HepG2 (cell line): ENCODE measurements at regions not wholly inside any gene's neighbourhood (a gene's known extent, or its start where the extent isn't known, plus 50 kb on each side); places are given as distances from the start of the nearest gene placed in this dataset.

Source experiments
- ATAC-seq: fragments of 200-7000 bp; cut with Tn5 transposase; 3 replicates; pipeline ENCODE4 v1.9.1; 2020; ENCODE audit warnings: mild to moderate bottlenecking, moderate library complexity
- BruUV-seq: library from RNA; stranded (reverse); fragments of 400-500 nt; replicated peaks from 2 replicates; lab custom pipeline; 2021; lab: Mats Ljungman, UMichigan
- CTCF ChIA-PET: fragments of 300-600 bp; formaldehyde crosslinking; extraction: SDS; loops from one replicate; lab custom pipeline; 2021; ENCODE audit warnings: low total read pairs, inconsistent platforms, low intra/inter-chr PET ratio; lab: Yijun Ruan, JAX
- POLR2A ChIA-PET: fragments of 350-600 bp; sonication (Branson Sonifier 250); formaldehyde crosslinking; loops from one replicate; lab custom pipeline; 2020; ENCODE audit warnings: antibody characterized with exemption, inconsistent platforms; lab: Yijun Ruan, JAX
- DNase-seq: peaks from one replicate; pipeline ENCODE4 v3.0.0-alpha.2; 2015; ENCODE audit warnings: low spot score
- FAIRE-seq: peaks from 3 replicates; lab custom pipeline; 2011; peaks lifted over from hg19 to GRCh38; lab: Jason Lieb, UNC
- H2AFZ ChIP-seq: one replicate; pipeline ENCODE4 v1.6.1; 2011; ENCODE audit warnings: low read length, inconsistent platforms
- H3K27ac ChIP-seq: fragments of 300-600 bp; 3 replicates; pipeline ENCODE4 v1.8.0; 2011; ENCODE audit warnings: mixed run types, mild to moderate bottlenecking, mixed read lengths, low read length, inconsistent platforms; ENCODE audit not compliant: insufficient read depth; ENCODE audit errors: extremely low read length
- H3K27me3 ChIP-seq, 2 experiments: fragments of 200-600 bp in 1 of 2; 2 replicates in 1 of 2; 3 replicates in 1 of 2; pipeline versions ENCODE4 v1.6.0 to v1.8.0; 2011; ENCODE audit warnings: low read length in 2 of 2, mild to moderate bottlenecking in 2 of 2, moderate library complexity in 2 of 2, inconsistent platforms in 1 of 2; ENCODE audit not compliant: insufficient read depth in 2 of 2, control insufficient read depth in 1 of 2
- H3K36me3 ChIP-seq, 2 experiments: fragments of 200-600 bp in 1 of 2; replicated peaks in 1 of 2; 2 replicates in 1 of 2; 3 replicates in 1 of 2; pipeline versions ENCODE4 v1.5.1 to v1.8.0; 2011; ENCODE audit warnings: low read length in 2 of 2, inconsistent platforms in 1 of 2; ENCODE audit not compliant: insufficient read depth in 2 of 2, control insufficient read depth in 1 of 2
- H3K4me1 ChIP-seq: 2 replicates; pipeline ENCODE4 v1.5.1; 2012; ENCODE audit warnings: low read length, inconsistent platforms; ENCODE audit not compliant: insufficient read depth
- H3K4me2 ChIP-seq: 2 replicates; pipeline ENCODE4 v1.6.0; 2011; ENCODE audit warnings: low read depth, low read length, inconsistent platforms
- H3K4me3 ChIP-seq, 3 experiments: fragments of 200-600 bp in 1 of 3; sonication (generic), shearing (Covaris generic) in 1 of 3; replicated peaks in 1 of 3; 2 replicates each; pipeline ENCODE4 v1.5.1; 2011 to 2016; ENCODE audit warnings: low read length in 3 of 3, inconsistent platforms in 2 of 3, low read depth in 2 of 3, mild to moderate bottlenecking in 2 of 3, control low read depth in 1 of 3, mixed read lengths in 1 of 3; ENCODE audit not compliant: insufficient read depth in 1 of 3
- H3K79me2 ChIP-seq: one replicate; pipeline ENCODE4 v1.6.1; 2011; ENCODE audit warnings: low read length, inconsistent platforms; ENCODE audit not compliant: insufficient read depth
- H3K9ac ChIP-seq: 2 replicates; pipeline ENCODE4 v1.6.0; 2011; ENCODE audit warnings: mild to moderate bottlenecking, low read depth, low read length, inconsistent platforms; ENCODE audit not compliant: insufficient read depth
- H3K9me3 ChIP-seq: 2 replicates; pipeline ENCODE4 v1.5.1; 2012; ENCODE audit warnings: mild to moderate bottlenecking, low read length
- H4K20me1 ChIP-seq: 2 replicates; pipeline ENCODE4 v1.6.0; 2011; ENCODE audit warnings: inconsistent platforms, mild to moderate bottlenecking, low read length, moderate library complexity; ENCODE audit not compliant: insufficient read depth
- CHD2 ChIP-seq: IDR thresholded peaks from 2 replicates; pipeline ENCODE4 v1.6.1; 2011; ENCODE audit warnings: low read depth, low read length, improper control_type of control experiment
- GLMP ChIP-seq: sonication (generic); formaldehyde crosslinking; IDR thresholded peaks from 2 replicates; pipeline ENCODE4 v1.9.0; 2021; ENCODE audit warnings: missing genetic modification reagents, mild to moderate bottlenecking, borderline replicate concordance
- GPN1 ChIP-seq: sonication (generic); formaldehyde crosslinking; IDR thresholded peaks from 2 replicates; pipeline ENCODE4 v1.5.1; 2020; ENCODE audit warnings: missing genetic modification reagents, borderline replicate concordance
- KDM3A ChIP-seq: IDR thresholded peaks from 2 replicates; pipeline ENCODE4 v1.6.1; 2018; ENCODE audit warnings: low read depth, missing compliant biosample characterization
- TCF12 ChIP-seq, 2 experiments: fragments of 450-650 bp in 1 of 2; sonication (generic) in 1 of 2; formaldehyde crosslinking in 1 of 2; IDR thresholded peaks; 2 replicates each; pipeline versions ENCODE4 v1.6.1 to v1.8.0; 2017 to 2022; ENCODE audit warnings: antibody characterized with exemption in 1 of 2, mild to moderate bottlenecking in 1 of 2, missing genetic modification reagents in 1 of 2, moderate library complexity in 1 of 2
- TGIF2 ChIP-seq: IDR thresholded peaks from 2 replicates; pipeline ENCODE4 v1.6.1; 2016; ENCODE audit warnings: control low read depth, missing compliant biosample characterization
- UBTF ChIP-seq: sonication (generic); formaldehyde crosslinking; IDR thresholded peaks from 2 replicates; pipeline ENCODE4 v1.4.0; 2020; ENCODE audit warnings: mild to moderate bottlenecking, missing genetic modification reagents
- ZMYM4 ChIP-seq: sonication (generic); formaldehyde crosslinking; IDR thresholded peaks from 2 replicates; pipeline ENCODE4 v1.8.1; 2023; ENCODE audit warnings: mild to moderate bottlenecking, missing genetic modification reagents
- ZNF407 ChIP-seq: sonication (generic); formaldehyde crosslinking; IDR thresholded peaks from one replicate; pipeline ENCODE4 v1.5.1; 2020; ENCODE audit warnings: mild to moderate bottlenecking, missing genetic modification reagents; ENCODE audit errors: not compliant biosample characterization
- ZNF563 ChIP-seq: sonication (generic); formaldehyde crosslinking; IDR thresholded peaks from 2 replicates; pipeline ENCODE4 v1.8.0; 2022; ENCODE audit warnings: mild to moderate bottlenecking, moderate library complexity, missing genetic modification reagents
- ZNF605 ChIP-seq: sonication (generic); formaldehyde crosslinking; IDR thresholded peaks from 2 replicates; pipeline ENCODE4 v1.8.0; 2022; ENCODE audit warnings: mild to moderate bottlenecking, missing genetic modification reagents
- WGBS: methylation state at CpG from one replicate; pipeline ENCODE4 v1.1.6; 2017; ENCODE audit warnings: low lambda C conversion rate; 5-methylcytosine and 5-hydroxymethylcytosine counted together
- in situ Hi-C: cut with HindIII; loops from 2 replicates; pipeline ENCODE4 v1.10.0; 2017; ENCODE audit warnings: low pct_unique_long_range_greater_than_20kb; ENCODE audit not compliant: extremely low pct_ligation_motif_present
- intact Hi-C: fragments of 100-400 bp; cut with micrococcal nuclease; formaldehyde crosslinking; loops from one replicate; pipeline ENCODE4 v1.10.0; 2022; ENCODE audit not compliant: unreplicated experiment

GRCh38 chr3:54004335-54004734, 112.7 kb upstream of the SELENOK start:
- intact Hi-C loops (no loop called here), in situ Hi-C loops (no loop called here)
- no peak overlapping the region for H3K4me3 ChIP-seq
- no peaks in the 10 kb centered on the region for H3K9me3 ChIP-seq
- DNase-seq (no peak), FAIRE-seq (no peak), ATAC-seq (no peak)
- no peak overlapping the region for H2AFZ ChIP-seq
- no peaks in the 10 kb centered on the region for H3K79me2 ChIP-seq
- no peaks in the 10 kb centered on the region for H3K36me3 ChIP-seq
- ChIA-PET CTCF (no interaction called here), POLR2A (no interaction called here)
- no peak overlapping the region for H3K4me2 ChIP-seq
- BruUV-seq: no TSS peak
- no peaks in the 10 kb centered on the region for H4K20me1 ChIP-seq
- no peak overlapping the region for H3K27ac ChIP-seq
- H3K4me1 ChIP-seq: no peaks in the 10 kb centered on the region
- WGBS: 9% methylated on average over 5 of the region's 5 CpGs
- H3K9ac ChIP-seq: no peak overlapping the region
- H3K27me3 ChIP-seq: peaks cover 0 to 18% of the 10 kb centered on the region in 2 experiments; a peak in 3 of 5 replicates
- no peak for TF ChIP-seq ZNF605 (CRISPR knock-in tag)
- no peak for TF ChIP-seq UBTF
- TF ChIP-seq ZMYM4 (CRISPR knock-in tag): no peak
- TF ChIP-seq TGIF2: no peak
- TF ChIP-seq ZNF407: no peak
- no peak for TF ChIP-seq KDM3A (CRISPR knock-in tag)
- no peak for TF ChIP-seq ZNF563 (CRISPR knock-in tag)
- no peak for TF ChIP-seq GLMP (CRISPR knock-in tag)
- TF ChIP-seq CHD2: no peak
- TF ChIP-seq GPN1 (CRISPR knock-in tag): no peak
- TF ChIP-seq TCF12 (IDR thresholded peaks at IDR 0.05): no peak
- TF ChIP-seq TCF12 (CRISPR knock-in tag; IDR thresholded peaks at IDR 0.05): no peak
